Nephron (organoid): ENCODE measurements at regions not wholly inside any gene's neighbourhood (a gene's known extent, or its start where the extent isn't known, plus 50 kb on each side); places are given as distances from the start of the nearest gene placed in this dataset.
A peak's percentile ranks its signal among the peaks of the same experiment; 100 is the strongest.

Source experiments
- H3K27ac Mint-ChIP-seq, 3 experiments: 2 replicates each; pipeline ENCODE4 v1.8.0; 2020; ENCODE audit warnings: mixed read lengths in 3 of 3, mild to moderate bottlenecking in 2 of 3, moderate library complexity in 1 of 3
- H3K27me3 Mint-ChIP-seq: 2 replicates; pipeline ENCODE4 v1.8.0; 2021; ENCODE audit warnings: low read depth, mild to moderate bottlenecking, moderate library complexity, mixed read lengths
- H3K36me3 Mint-ChIP-seq: 2 replicates; pipeline ENCODE4 v1.8.0; 2020; ENCODE audit warnings: low read depth, mixed read lengths
- H3K4me1 Mint-ChIP-seq: 2 replicates; pipeline ENCODE4 v1.8.0; 2020; ENCODE audit warnings: mixed read lengths
- H3K4me3 Mint-ChIP-seq, 3 experiments: 2 replicates each; pipeline ENCODE4 v1.8.0; 2020; ENCODE audit warnings: mild to moderate bottlenecking in 3 of 3, mixed read lengths in 3 of 3, moderate library complexity in 2 of 3
- H3K9me3 Mint-ChIP-seq: 2 replicates; pipeline ENCODE4 v1.8.0; 2020; ENCODE audit warnings: mixed read lengths
- TF ChIP-seq, protein P1 (sequence below), 3 experiments: fragments of 200-600 bp; sonication (generic); IDR thresholded peaks; one replicate each; pipeline ENCODE4 v1.5.0; 2021; ENCODE audit warnings: antibody characterized with exemption in 3 of 3; ENCODE audit not compliant: unreplicated experiment in 3 of 3

GRCh38 chr12:45125997-45126396 is 75.1 kb upstream of the DBX2 start:
- no peaks in the 10 kb centered on the region for H3K27me3 Mint-ChIP-seq

DNA sequence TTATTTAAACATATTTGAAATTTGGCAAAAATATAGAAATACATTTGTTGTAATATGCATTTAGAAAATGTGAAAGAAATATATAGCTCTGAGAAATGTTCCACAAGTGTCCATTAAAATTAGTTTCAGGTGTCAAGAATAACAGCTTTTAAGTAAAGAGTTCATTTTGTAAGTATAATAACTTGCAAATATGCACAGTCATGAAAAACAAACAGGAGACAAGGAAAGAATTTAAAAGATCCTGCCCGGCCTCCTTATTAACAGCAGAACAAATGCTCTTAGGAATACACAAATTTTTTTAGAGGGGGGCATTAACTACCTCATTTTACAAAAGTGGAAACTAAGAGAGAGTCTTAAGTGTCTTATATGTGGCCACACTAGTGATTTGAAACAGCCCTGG is 77.7 kb upstream of the DBX2 start:
- H3K4me3 Mint-ChIP-seq: no peak overlapping the region
- H3K27ac Mint-ChIP-seq: no peak overlapping the region
- no peaks in the 10 kb centered on the region for H3K27me3 Mint-ChIP-seq
- no peaks in the 10 kb centered on the region for H3K36me3 Mint-ChIP-seq
- TF ChIP-seq, protein P1, sequence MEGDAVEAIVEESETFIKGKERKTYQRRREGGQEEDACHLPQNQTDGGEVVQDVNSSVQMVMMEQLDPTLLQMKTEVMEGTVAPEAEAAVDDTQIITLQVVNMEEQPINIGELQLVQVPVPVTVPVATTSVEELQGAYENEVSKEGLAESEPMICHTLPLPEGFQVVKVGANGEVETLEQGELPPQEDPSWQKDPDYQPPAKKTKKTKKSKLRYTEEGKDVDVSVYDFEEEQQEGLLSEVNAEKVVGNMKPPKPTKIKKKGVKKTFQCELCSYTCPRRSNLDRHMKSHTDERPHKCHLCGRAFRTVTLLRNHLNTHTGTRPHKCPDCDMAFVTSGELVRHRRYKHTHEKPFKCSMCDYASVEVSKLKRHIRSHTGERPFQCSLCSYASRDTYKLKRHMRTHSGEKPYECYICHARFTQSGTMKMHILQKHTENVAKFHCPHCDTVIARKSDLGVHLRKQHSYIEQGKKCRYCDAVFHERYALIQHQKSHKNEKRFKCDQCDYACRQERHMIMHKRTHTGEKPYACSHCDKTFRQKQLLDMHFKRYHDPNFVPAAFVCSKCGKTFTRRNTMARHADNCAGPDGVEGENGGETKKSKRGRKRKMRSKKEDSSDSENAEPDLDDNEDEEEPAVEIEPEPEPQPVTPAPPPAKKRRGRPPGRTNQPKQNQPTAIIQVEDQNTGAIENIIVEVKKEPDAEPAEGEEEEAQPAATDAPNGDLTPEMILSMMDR (IDR thresholded peaks at IDR 0.05; ENCODE audit: unreplicated experiment in 3 of 3): no peak
- peaks cover 1% of the 10 kb centered on the region for H3K9me3 Mint-ChIP-seq
- no peaks in the 10 kb centered on the region for H3K4me1 Mint-ChIP-seq

More at GRCh38 chr12:45125997-45126396, 75.1 kb upstream of the DBX2 start:
- Mint-ChIP-seq H3K4me3 (no peak overlapping the region), H3K4me1 (no peaks in the 10 kb centered on the region), H3K27ac (no peak overlapping the region), H3K36me3 (no peaks in the 10 kb centered on the region), H3K9me3 (no peaks in the 10 kb centered on the region)
- TF ChIP-seq, protein P1 (IDR thresholded peaks at IDR 0.05; ENCODE audit: unreplicated experiment in 3 of 3): no peak

DNA sequence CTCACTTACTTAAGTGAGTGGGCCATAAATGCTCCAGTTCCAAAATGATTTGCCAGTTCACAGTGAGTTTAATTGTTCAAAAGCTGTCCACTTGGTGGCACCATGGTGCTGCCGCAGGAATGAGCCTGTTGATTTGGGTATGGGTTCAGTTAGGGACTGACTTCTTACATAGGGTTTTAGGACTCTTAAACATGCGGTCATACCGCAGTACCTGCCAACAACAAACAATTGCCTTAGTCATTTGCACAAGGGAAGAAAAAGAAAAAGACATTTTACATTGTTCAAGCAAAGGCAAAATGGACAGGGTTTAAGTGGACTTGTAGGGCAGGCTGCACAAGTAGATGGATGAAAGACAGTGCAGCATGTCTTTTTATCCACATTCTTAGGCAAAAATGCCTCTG is 80.0 kb upstream of the DBX2 start:
- Mint-ChIP-seq H3K27ac (no peak overlapping the region), H3K4me1 (no peaks in the 10 kb centered on the region), H3K27me3 (no peaks in the 10 kb centered on the region), H3K9me3 (peaks cover 10% of the 10 kb centered on the region), H3K4me3 (no peak overlapping the region), H3K36me3 (no peaks in the 10 kb centered on the region)
- TF ChIP-seq, protein P1 (IDR thresholded peaks at IDR 0.05; ENCODE audit: unreplicated experiment in 3 of 3): peak; percentile 69 to 77 (median 76)

DNA sequence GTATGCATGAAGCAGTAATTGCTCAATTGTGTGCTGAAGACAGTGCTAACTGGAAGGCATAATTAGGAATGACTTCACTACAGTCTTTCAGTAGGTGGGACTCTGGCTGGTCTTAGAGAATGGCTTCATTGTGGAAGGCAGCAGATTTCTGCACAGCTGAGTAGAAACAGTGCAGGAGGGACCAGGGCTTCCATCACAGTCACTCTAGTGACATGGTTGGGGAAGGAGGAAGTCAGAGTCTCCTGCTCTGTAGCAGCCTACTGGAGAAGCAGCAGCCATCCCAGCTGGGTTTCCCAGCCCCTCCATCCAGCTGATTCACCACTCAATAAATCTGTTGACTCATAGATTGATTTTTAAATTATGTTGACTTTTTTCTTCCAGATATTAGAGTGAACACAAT is 80.6 kb upstream of the DBX2 start:
- Mint-ChIP-seq H3K36me3 (no peaks in the 10 kb centered on the region), H3K27ac (no peak overlapping the region), H3K4me3 (no peak overlapping the region), H3K27me3 (no peaks in the 10 kb centered on the region), H3K9me3 (peaks cover 10% of the 10 kb centered on the region), H3K4me1 (no peaks in the 10 kb centered on the region)
- TF ChIP-seq, protein P1 (IDR thresholded peaks at IDR 0.05; ENCODE audit: unreplicated experiment in 3 of 3): no peak

DNA sequence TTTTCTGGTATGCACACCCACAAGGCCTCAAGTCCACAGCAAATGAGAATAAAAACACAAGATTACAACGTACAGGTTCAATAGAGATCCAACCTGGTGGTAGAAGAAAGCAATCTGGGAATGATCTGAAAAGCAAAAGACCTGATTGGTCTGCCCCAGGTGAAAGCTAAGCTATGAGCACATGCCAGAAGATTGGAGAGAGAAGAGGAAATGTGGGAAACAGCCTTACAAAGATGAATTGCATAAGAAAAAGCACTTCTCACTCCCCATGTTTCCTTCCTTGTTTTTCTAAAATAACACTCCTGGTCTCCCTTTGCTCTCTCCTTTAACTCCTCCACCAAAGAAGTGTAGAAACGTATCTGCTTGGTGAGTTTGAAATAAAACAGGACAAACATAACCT is 77.3 kb upstream of the ANO6 start:
- no peaks in the 10 kb centered on the region for H3K4me1 Mint-ChIP-seq
- H3K27ac Mint-ChIP-seq: no peak overlapping the region
- no peaks in the 10 kb centered on the region for H3K36me3 Mint-ChIP-seq
- peaks cover 9% of the 10 kb centered on the region for H3K9me3 Mint-ChIP-seq
- no peak overlapping the region for H3K4me3 Mint-ChIP-seq
- H3K27me3 Mint-ChIP-seq: no peaks in the 10 kb centered on the region
- TF ChIP-seq, protein P1 (IDR thresholded peaks at IDR 0.05; ENCODE audit: unreplicated experiment in 3 of 3): no peak

DNA sequence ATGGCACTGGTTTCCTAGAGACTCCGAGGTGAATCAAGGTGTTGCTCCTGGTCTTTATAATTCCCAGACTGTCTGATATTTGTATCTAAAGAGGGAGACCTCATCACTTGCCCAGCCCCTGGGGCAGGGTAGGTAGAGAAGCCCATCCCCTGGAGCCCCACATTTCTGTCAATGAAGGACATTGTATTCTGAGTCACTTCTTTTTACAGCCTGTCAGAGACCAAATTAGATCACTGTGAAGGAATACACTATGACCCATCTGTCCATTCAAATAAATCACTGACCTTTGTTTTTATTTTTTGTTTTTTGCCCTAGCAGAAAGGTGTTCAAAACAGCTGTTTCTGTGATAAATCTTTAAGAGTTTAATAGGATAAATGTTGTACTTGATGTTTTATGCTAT is 67.9 kb upstream of the ANO6 start:
- Mint-ChIP-seq H3K27me3 (no peaks in the 10 kb centered on the region), H3K36me3 (no peaks in the 10 kb centered on the region), H3K4me3 (no peak overlapping the region), H3K27ac (no peak overlapping the region), H3K4me1 (no peaks in the 10 kb centered on the region), H3K9me3 (peaks cover 30% of the 10 kb centered on the region)
- TF ChIP-seq, protein P1 (IDR thresholded peaks at IDR 0.05; ENCODE audit: unreplicated experiment in 3 of 3): no peak
